Skeletal muscle tissue (tissue), 3 donors: ENCODE measurements at regions not wholly inside any gene's neighbourhood (a gene's known extent, or its start where the extent isn't known, plus 50 kb on each side); places are given as distances from the start of the nearest gene placed in this dataset.
"Not testable (repeated sequence)": the region's sequence is repeated elsewhere in the genome, so short reads cannot be mapped to it uniquely, and the experiment has no call there.

Experiments
- H3K27ac ChIP-seq: one replicate; pipeline ENCODE4 v1.7.0; 2013; ENCODE audit warnings: mild to moderate bottlenecking, low read depth, low read length, inconsistent platforms
- H3K27me3 ChIP-seq, 3 donors: one replicate each; pipeline ENCODE4 v1.7.0; 2013; ENCODE audit warnings: low read length in 3 of 3; ENCODE audit not compliant: control insufficient read depth in 3 of 3, insufficient read depth in 3 of 3
- H3K36me3 ChIP-seq, 3 donors: one replicate each; pipeline ENCODE4 v1.7.0; 2013; ENCODE audit warnings: low read length in 3 of 3; ENCODE audit not compliant: control insufficient read depth in 3 of 3, insufficient read depth in 3 of 3
- H3K4me1 ChIP-seq, 3 donors: one replicate each; pipeline ENCODE4 v1.7.0; 2013; ENCODE audit warnings: low read length in 3 of 3, mild to moderate bottlenecking in 3 of 3; ENCODE audit not compliant: control insufficient read depth in 3 of 3, insufficient read depth in 3 of 3
- H3K4me3 ChIP-seq, 3 donors: one replicate each; pipeline ENCODE4 v1.7.0; 2013; ENCODE audit warnings: low read length in 3 of 3
- H3K9ac ChIP-seq, 3 donors: one replicate each; pipeline ENCODE4 v1.7.0; 2013; ENCODE audit warnings: low read length in 3 of 3, mild to moderate bottlenecking in 3 of 3, moderate library complexity in 2 of 3, low read depth in 1 of 3
- H3K9me3 ChIP-seq, 3 donors: one replicate each; pipeline ENCODE4 v1.7.0; 2013; ENCODE audit warnings: low read length in 3 of 3; ENCODE audit not compliant: control insufficient read depth in 3 of 3
- donor health status: Osteomylitis.

GRCh38 chr5:118467103-118467502 lies 521.2 kb downstream of the DTWD2 start:
- Histone ChIP-seq H3K27ac (no peak overlapping the region), H3K36me3 (no peaks in the 10 kb centered on the region), H3K9ac (no peak overlapping the region), H3K9me3 (no peaks in the 10 kb centered on the region), H3K4me3 (no peak overlapping the region), H3K27me3 (no peaks in the 10 kb centered on the region), H3K4me1 (no peaks in the 10 kb centered on the region)

DNA sequence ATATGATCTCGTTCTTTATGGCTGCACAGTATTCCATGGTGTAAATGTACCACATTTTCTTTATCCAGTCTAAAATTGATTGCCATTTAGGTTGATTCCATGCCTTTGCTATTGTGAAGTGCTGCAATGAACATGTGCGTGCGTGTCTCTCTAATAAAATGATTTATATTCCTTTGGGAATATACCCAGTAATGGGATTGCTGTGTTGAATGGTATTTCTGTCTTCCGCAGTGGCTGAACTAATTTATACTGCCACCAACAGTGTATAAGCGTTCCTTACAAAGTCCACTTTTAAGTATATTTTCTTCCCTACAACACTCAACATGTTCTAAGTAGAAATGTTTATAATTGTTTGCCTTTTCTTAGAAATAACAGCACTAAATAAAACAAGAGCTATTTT lies 521.9 kb downstream of the DTWD2 start:
- Histone ChIP-seq H3K4me3 (no peak overlapping the region), H3K9me3 (no peaks in the 10 kb centered on the region), H3K27me3 (no peaks in the 10 kb centered on the region), H3K9ac (no peak overlapping the region), H3K4me1 (no peaks in the 10 kb centered on the region), H3K36me3 (no peaks in the 10 kb centered on the region), H3K27ac (no peak overlapping the region)

DNA sequence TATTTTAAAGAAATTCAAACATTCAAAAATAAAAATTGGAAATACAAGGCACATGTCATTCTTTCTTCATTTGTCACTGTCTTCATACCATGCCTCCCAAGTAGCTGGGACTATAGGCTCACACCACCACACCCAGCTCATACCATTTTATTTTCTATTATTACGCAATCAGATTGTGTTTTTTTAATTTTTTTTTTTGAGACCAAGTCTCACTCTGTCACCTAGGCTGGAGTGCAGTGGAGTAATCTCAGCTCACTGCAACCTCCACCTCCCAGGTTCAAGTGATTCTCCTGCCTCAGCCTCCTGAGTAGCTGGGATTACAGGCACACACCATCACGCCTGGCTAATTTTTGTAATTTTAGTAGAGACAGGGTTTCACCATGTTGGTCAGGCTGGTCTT lies 526.1 kb downstream of the DTWD2 start:
- not testable (repeated sequence) for H3K27ac ChIP-seq, H3K4me3 ChIP-seq, H3K36me3 ChIP-seq, H3K9ac ChIP-seq, H3K9me3 ChIP-seq, H3K27me3 ChIP-seq, H3K4me1 ChIP-seq

DNA sequence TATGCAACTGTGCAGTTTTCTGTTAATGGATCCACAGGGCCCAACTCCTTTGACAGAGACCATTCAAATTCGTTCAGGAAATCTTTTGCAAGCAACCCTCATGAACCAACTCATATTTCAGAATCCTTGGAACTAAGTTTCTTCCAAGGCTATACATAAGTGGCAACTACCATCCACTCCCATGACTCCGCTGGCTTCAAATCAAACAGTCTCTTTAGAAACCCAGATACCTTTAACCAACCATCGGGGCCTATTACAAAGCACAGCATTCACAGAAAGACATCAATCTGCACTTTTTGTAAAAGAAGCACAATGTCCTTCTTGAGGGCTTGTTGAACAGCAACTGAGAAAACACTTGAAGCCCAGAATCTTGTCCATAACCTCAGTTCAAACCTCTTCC lies 526.9 kb downstream of the DTWD2 start:
- Histone ChIP-seq H3K27me3 (no peaks in the 10 kb centered on the region), H3K9me3 (no peaks in the 10 kb centered on the region), H3K9ac (no peak overlapping the region), H3K36me3 (no peaks in the 10 kb centered on the region), H3K27ac (no peak overlapping the region), H3K4me1 (no peaks in the 10 kb centered on the region), H3K4me3 (no peak overlapping the region)

GRCh38 chr5:118459490-118459889 lies 528.9 kb downstream of the DTWD2 start:
- Histone ChIP-seq H3K27me3 (no peaks in the 10 kb centered on the region), H3K4me1 (no peaks in the 10 kb centered on the region), H3K4me3 (no peak overlapping the region), H3K27ac (no peak overlapping the region), H3K9me3 (no peaks in the 10 kb centered on the region), H3K36me3 (no peaks in the 10 kb centered on the region), H3K9ac (no peak overlapping the region)

GRCh38 chr5:118456085-118456484 lies 532.3 kb downstream of the DTWD2 start:
- Histone ChIP-seq H3K9me3 (no peaks in the 10 kb centered on the region), H3K9ac (no peak overlapping the region), H3K36me3 (no peaks in the 10 kb centered on the region), H3K4me1 (no peaks in the 10 kb centered on the region), H3K27ac (no peak overlapping the region), H3K4me3 (no peak overlapping the region), H3K27me3 (no peaks in the 10 kb centered on the region)

DNA sequence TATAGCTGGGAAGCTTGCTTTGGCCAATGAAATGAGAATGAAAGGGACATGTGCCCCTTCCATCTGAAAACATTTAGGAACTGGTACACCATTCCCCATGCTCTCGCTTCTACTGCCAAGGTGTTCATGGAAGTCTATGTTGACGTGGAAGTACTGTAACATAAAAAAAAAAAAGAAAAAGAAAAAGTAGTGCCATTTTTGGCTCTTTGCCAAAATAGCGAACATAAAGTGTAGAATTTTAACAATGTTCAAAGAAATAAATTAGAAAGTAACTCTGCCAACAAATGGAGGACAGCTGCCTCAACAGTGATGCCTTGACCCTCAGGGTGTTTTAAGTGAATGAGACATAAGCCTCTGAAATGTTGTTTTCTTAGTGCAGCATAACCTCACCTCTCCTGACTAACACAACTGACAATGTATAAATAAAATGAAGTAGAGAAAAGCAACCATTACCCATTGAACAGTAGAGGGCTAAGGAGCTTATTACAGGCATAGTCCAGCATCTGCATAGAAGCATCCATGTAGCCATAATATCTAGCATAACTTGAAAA lies 536.6 kb downstream of the DTWD2 start:
- Histone ChIP-seq H3K4me1 (no peaks in the 10 kb centered on the region), H3K4me3 (no peak overlapping the region), H3K27me3 (no peaks in the 10 kb centered on the region)

DNA sequence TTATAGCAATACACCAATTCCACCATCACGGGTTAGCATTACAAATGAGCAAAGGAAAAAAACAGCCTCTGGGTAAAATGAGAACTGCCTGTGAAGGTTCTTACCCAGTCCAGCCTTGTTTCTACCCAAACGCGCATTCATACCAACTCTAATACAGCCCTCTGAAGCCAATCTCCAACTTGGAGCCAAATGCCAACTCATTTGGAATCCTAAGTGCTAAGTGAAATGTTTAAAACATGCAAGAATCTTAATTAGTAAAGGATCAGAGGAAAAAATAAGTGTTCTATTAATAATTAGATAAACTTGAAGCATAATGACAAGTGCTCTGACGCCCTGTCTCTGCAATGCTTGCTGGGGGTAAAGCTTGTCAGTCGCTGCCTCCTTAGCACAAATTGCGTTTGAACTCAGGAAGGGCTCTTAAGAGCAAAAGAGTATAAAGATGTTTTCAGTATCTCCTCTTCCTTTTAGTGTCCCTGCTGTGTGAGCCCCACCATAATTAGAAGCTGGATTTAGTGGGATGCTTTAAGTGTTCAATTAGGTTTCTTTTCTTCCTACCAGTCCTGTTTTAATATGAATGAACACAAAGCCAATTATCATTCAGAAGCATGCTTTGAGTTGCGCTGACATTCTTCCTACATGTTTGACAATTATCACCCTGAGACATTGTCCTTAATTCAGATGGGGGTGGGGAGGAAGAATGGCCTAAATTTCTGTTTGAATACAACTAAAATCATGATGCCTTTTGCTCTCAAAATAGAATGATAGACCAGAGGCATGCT lies 537.6 kb downstream of the DTWD2 start:
- Histone ChIP-seq H3K27ac (no peak overlapping the region), H3K9me3 (no peaks in the 10 kb centered on the region), H3K27me3 (no peaks in the 10 kb centered on the region), H3K4me1 (no peaks in the 10 kb centered on the region), H3K9ac (no peak overlapping the region), H3K4me3 (no peak overlapping the region), H3K36me3 (no peaks in the 10 kb centered on the region)

More for the DNA sequence above, 536.6 kb downstream of the DTWD2 start:
- no peak overlapping the region for H3K9ac ChIP-seq
- no peaks in the 10 kb centered on the region for H3K36me3 ChIP-seq
- no peak overlapping the region for H3K27ac ChIP-seq
- H3K9me3 ChIP-seq = no peaks in the 10 kb centered on the region

GRCh38 chr5:118447350-118447749 lies 541.0 kb downstream of the DTWD2 start:
- no peaks in the 10 kb centered on the region for H3K27me3 ChIP-seq
- H3K36me3 ChIP-seq = no peaks in the 10 kb centered on the region
- no peak overlapping the region for H3K9ac ChIP-seq
- no peak overlapping the region for H3K4me3 ChIP-seq
- H3K27ac ChIP-seq = no peak overlapping the region
- no peaks in the 10 kb centered on the region for H3K4me1 ChIP-seq
- H3K9me3 ChIP-seq = no peaks in the 10 kb centered on the region

GRCh38 chr5:118441956-118442355 lies 546.4 kb downstream of the DTWD2 start:
- H3K4me3 ChIP-seq = no peak overlapping the region
- no peaks in the 10 kb centered on the region for H3K36me3 ChIP-seq
- no peaks in the 10 kb centered on the region for H3K4me1 ChIP-seq
- H3K9me3 ChIP-seq = no peaks in the 10 kb centered on the region
- no peak overlapping the region for H3K27ac ChIP-seq
- H3K27me3 ChIP-seq = no peaks in the 10 kb centered on the region
- no peak overlapping the region for H3K9ac ChIP-seq
